ENCODE measurements at regions not wholly inside any gene's neighbourhood (a gene's known extent, or its start where the extent isn't known, plus 50 kb on each side); places are given as distances from the start of the nearest gene placed in this dataset.
A peak's percentile ranks its signal among the peaks of the same experiment; 100 is the strongest.

DNA sequence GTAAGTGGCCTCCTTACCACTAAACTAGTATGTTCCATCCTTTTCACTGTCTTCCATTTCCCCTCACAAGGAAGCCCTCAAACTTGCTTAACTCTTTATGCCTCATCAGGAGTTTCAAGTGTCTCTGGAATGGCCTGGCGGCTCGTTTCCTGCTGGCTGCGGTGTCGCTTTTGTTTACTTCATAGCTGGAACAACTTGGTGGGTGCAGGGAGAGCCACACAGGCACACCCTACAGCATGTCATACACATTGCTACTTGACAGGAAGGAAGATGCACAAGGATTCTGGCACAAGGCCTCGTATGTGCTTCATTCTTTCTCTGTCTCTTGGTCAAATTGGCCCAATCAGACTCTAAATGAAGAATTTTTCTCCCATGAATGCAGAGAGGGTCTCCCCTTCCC, 488.3 kb downstream of the FOXO1 start:
- H3K27ac ChIP-seq: no peak overlapping the region
- DNase-seq (ENCODE audit: low read depth, low spot score): no peak

DNA sequence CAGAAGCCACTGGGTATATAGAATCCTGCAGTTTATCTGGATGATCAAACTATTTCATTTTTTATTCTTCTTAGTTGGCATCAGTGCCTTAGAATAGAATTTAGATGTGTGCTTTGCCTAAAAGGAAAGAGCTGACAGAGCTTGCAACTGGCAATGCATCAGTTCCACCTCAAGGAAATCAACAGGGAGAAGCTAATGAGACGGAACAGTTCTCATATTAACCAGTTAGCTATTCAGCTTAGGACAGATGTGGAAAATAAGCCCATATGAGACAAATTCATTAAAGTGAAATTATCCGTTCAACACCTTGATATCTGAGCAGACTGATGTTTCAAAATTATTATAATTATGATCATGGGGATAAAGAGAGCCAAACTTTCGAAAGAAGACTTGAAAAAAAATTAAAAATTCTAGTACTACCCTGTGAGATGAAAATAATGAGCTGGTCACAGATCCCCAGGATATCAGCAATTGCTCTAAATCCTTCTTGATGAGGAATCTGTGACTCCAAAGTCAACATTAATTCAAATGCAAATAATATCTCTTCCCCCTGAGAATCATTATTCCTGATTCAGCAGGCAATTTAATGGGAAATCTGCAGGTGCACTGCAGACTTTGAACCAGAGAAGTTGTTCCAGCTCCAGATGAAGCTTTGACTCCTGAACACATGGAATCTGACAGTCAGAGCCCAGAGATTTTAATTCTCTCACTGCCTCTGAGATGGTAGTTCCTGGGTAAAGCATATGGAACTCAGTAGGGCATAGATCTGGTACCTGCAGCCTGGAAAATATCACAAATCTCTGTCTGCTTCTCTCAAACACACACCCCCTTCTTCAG, 486.8 kb downstream of the FOXO1 start:
- H3K27ac ChIP-seq: no peak overlapping the region
- no peak for DNase-seq (ENCODE audit: low read depth, low spot score)

DNA sequence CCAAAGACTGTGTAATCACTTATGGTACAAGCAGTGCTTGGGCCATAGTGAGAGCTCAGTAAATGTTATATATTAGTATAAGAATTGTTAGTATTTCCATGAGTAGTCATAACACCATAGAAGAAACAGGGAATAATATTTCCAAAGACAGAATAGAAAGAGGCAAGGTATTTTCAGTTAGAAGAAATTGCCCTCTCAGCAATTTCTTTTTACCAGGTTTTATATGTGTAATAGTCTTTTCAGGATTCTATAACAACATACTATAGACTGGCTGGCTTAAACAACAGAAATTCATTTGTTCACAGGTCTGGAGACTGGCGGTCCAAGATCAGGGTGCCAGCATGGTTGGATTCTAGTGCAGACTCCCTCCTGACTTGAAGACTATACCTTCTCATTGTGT, 485.7 kb downstream of the FOXO1 start:
- DNase-seq (ENCODE audit: low read depth, low spot score): no peak
- no peak overlapping the region for H3K27ac ChIP-seq

DNA sequence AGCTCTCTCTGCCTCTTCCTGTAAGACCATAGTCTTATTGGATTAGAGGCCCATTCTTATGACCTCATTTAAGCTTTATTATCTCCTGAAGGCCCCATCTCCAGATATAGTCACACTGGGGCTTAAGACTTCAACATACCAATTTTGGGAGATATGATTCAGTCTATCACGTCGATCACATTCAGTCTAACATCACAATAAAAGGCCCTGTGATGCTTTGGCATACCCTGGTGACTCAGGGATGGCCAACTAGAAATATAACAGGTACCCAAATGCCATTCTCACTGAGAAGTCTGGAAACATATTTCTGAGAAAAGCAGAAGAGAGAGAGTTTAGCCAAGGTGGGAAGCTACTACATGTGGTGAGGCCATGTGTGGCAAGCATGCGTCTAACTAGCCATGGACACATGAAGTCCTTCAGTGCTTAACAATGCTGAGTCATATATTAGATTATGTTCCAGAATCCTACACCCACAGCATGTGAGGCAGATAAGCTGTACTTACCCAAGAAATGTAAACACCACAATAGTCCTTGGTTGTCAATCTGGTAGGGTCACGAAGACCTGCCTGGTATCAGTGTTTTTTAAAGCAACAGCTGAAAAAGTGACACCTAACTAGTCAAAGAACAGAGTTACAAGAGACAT, 485.1 kb downstream of the FOXO1 start:
- no peak overlapping the region for H3K27ac ChIP-seq
- no peak for DNase-seq (ENCODE audit: low read depth, low spot score)

DNA sequence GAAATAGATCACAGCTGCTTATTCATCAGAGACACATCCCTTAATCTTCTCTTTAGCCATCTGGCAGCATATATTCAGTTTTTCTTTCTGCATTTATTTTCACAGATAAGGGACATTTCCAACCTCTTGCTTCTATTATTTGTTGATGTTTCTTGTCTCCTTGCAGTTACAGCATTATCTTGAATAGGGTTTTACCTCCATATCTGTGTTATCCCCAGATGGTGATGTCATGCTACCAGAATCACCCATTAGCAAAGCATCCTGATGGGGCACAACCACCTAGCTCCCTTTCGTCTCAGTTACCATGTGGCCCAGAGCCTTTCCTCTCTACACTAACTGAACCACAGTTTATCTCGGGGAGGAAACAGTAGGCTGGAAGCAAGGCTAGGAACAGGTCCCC, 483.9 kb downstream of the FOXO1 start:
- H3K27ac ChIP-seq: no peak overlapping the region
- DNase-seq (ENCODE audit: low read depth, low spot score): no peak

DNA sequence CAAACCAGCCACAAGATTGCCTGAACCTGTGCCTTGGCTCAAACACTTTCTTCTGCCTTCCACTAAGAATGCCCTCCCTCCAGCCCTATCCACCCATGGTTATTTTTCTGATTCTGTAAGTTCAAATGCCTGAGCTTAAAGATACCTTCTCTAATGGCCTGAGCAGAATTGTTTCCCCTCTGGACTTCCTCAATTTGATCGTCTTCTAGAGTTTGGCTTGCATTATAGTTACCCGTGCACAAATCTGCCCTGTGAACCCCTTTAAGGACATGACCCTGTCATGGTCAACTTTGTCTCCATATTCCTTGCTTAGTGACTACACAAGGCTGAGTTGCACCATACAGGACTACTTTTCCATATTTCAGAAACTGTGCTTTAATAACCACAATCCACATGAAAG, 481.0 kb downstream of the FOXO1 start:
- DNase-seq (ENCODE audit: low read depth, low spot score): no peak
- H3K27ac ChIP-seq: no peak overlapping the region

DNA sequence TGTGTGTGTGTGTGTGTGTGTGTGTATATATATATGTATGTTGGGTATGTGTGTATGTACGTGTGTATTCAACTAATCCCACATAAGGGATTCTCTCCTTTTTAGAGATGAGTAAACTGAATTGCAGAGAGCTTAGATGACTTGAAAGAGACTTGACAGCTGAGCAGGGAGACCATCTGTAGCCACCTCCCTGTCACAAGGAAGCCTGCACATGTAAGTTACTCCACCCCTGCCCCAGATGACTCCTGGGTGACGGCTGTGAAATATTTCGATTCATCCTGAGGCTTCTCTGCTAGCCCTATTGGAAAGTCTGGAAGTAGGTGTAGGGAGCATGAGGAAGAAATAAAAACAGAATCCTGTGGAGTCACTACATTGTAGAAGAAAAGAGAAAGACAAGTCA, 480.4 kb downstream of the FOXO1 start:
- DNase-seq (ENCODE audit: low read depth, low spot score): no peak
- H3K27ac ChIP-seq: no peak overlapping the region

DNA sequence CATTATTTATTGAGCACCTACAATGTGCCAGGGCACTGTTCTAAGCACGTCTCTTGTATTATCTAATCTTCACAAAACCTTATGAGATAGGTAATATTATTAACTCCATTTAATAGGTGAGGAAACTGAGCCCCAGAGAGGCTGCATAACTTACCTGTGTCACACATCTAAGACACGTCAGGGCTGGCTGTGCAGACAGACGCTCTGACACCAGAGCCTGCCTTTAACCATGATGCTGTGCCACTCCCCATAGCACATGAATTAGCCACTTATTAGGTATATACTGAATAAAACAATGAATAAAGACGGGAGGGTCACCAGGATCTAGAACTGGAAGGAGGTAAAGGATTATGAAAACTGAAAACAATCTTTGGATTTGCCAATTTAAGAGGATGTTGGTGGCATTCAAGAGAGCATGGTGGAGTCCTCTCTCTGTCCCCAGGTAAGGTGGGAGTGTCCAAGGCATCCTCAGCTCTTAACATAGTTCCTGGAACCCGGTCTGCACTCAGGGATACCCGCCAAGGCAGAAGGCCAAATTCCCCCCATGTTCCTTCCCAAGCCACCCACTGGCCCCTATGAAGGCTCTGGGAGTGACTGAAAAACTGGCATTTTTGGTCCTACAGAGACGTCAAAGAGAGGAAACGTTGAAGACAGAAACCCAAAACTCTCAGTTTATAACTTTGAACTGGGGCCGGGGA, 479.7 kb downstream of the FOXO1 start:
- H3K27ac ChIP-seq: no peak overlapping the region
- DNase-seq (ENCODE audit: low read depth, low spot score): no peak

DNA sequence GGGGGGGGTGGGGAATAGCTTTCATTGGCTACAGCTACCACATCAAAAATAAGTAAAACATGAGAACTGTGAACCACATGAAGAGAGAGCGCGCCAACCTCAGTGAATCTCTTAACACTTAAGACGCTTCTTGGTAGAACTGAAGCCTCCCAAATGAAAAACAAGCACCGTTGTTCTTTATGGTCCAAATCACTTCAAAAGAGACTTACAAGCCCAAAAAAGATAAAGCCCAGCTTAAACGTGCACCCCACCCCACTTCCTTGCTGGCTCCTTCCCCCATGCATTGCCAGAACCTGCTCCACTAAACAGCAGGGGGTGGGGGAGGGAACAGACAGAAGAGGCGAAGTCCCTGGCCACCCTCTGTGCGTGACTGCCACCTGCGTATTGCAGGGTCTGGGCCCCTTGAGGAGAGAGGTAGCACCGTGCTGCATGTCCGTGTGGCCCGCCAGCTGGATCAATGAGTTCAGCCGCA, 479.1 kb downstream of the FOXO1 start:
- DNase-seq (ENCODE audit: low read depth, low spot score): no peak
- no peak overlapping the region for H3K27ac ChIP-seq

DNA sequence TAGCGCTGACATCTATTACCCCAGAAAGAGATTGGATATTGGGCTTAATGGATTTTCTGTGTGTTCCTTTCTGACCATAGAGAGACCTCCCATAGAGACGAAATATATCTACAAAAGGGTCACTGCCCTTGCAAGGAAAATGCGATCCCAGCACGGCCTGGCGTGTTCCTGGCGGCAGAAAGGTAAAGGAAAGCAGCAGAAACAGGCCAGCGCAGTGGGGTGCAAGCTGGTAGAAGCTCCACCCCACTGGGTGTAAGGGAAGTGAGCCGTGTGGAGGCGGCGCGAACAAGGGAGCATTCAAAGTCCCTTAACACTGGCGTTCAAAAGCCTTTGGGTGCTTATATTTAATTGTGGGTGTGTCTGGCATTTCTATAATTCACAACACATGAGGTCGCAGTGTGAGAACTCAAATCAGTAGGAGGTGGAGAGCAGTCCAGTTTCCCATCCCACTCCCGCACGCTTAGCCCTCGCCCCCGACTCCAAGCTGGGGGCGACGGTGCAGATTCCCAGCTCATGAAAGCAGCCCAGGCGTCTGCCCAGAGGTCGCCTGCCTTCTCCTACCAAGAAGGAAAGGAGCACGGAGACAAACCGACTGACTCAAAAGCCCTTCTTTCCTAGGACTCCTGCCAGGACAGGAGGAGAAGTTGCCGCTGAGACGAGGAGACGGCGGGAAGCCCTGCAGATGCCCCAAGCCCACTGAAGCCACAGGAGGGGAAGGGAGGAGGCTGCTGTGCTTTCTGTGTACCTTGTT, 478.4 kb downstream of the FOXO1 start:
- no peak for DNase-seq (ENCODE audit: low read depth, low spot score)
- H3K27ac ChIP-seq: no peak overlapping the region

DNA sequence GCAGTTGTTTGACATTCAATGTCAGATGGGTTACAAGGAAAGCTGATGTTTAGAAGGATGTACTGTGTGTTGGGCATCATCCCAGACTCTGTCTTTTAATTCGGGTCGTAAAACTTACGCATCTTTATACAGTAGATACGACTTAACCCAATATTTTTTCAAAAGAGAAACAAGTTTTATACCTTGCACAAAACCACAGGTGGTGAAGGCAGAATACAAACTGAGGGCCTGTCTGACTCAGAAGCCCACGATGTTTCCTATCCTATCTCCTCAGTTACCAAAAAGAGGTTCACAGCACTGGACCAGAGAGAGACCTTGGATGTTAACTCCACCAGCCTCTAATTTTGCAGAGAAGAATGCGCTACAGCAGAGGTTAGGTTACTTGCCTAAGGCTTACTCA, 477.0 kb downstream of the FOXO1 start:
- no peak overlapping the region for H3K27ac ChIP-seq
- DNase-seq (ENCODE audit: low read depth, low spot score): no peak

DNA sequence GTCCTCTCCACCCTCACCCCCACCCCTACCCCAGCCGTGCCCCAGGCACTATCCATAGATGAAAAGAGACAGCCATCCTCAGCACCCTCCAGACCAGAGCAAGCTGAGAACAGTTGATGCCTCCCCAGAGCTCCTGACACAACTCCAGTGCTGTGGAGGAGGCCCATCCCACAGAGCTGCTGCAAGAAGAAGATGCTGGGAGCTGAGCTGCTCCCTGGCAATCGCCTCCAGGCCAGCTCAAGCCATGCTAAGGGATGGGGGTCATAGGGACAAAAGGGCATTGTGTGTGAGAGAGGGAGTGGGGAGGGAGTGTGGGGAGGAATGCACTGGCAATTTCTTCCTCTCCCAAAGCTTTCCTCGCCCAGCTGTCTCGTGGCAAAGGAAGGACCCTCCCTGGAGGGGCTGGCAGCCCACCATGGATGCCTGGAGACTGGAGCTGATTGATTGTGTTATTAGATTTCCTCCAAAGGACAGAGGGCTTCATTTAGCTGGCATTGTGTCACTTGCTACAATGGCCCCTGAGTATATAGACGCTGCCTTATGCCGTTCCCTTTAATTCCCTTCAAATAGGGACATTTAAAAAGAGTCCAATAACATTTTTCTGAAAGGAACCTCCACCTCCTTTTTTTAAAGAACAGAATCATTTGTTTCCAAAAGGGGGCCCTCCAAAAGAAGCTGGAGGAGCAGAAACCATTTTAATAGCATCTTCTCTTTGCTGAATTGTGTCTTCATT, 476.4 kb downstream of the FOXO1 start:
- peak overlapping the region; percentile 43 for H3K27ac ChIP-seq
- no peak for DNase-seq (ENCODE audit: low read depth, low spot score)

DNA sequence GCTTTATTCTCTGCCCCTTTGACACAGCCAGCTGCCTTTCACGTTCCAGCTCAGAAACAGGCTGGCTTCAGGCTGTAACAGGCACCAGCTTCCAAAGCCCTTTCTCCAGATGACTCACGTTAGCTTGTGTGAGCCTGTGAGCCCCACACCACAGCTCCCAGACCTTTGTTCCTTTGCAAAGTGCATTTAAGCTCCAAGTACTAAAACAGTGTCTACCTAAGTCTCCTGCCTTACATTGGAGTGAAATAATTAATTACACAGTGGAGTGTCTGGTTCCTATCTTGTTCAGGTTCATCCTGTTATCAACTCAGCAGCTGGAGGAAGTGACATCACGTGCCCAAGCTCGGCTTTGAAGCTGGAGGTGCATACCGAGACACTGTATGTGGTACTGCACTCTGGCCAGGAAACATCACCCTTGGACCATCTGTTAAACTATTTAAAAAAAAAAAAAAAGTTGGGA, 475.8 kb downstream of the FOXO1 start:
- peak overlapping the region; percentile 43 for H3K27ac ChIP-seq
- DNase-seq (ENCODE audit: low read depth, low spot score): peak; percentile 78

DNA sequence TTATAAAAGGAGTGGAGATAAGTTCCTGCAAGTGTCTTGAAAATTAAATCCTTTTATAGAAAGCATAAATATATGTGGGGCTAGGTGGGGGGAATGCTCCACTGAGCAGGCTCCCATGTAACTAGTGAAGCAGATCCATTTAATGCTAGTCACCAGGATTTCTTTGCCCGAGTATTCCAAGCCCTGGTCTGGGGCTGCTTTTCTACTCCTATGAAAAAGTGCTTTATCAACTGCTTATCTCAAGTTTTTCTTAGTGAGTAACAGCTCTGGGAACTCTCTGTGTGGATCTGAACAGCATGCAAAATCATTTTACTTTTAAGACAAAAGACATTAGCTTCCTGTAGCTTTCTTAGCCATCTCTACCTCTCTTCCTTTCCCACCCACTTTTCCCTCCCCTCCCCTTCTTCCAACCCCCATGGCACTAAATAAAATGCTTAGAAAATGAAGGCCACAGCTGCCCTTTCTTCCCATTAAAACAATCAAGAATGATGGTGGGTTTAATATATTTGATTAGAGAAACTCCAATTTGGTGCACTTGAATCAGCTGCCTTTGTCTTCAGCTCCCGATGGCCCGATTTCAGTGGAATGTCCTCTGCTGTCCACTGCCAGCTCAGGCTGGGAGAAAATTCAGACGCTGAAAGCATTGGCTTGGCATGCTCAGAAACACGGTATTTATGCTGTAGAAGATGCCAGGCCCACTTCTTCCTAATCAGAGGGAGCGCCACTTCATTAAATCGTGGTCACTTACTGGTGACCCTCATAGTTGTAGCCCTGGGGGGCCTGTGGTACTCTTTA, 475.1 kb downstream of the FOXO1 start:
- H3K27ac ChIP-seq: peak overlapping the region; percentile 43
- no peak for DNase-seq (ENCODE audit: low read depth, low spot score)

DNA sequence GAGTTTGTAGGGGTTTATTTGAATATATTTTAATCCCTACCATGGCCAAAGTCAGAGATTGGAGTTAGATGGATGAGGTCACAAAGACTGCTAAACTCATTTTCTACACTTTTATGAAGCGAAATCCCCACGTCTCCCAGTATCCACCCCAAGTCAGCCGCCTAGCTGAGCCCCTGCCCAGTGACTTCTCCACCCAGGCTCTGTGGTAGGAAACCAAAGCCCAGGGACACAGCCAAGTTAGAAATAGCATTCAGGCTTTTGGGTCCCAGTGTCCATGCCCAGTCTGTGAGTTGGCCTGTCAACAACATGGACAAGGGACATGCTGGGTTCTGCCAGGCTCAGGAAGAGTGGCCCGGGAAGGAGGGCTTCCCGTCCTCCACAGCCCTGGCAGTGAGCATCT, 474.0 kb downstream of the FOXO1 start:
- H3K27ac ChIP-seq: no peak overlapping the region
- no peak for DNase-seq (ENCODE audit: low read depth, low spot score)

DNA sequence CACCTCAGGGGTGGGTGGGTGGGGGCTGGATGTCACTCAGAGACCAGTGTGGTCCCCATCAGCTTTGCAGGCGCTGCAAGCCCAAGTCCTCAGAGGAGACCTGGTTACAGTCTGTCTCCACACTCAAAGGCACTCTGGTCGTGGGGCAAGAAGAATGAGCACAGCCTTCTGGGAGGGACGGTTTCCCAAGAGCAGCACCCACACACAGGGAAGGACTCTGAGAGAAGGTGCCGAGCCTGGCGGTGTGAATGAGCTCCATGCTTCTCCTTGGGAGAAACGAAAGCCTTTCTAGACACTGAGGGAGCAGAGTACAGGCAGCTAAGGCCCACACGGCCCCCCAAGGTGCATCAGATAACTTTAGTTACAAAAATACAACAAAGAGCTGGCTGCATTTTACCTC, 473.6 kb downstream of the FOXO1 start:
- DNase-seq (ENCODE audit: low read depth, low spot score): no peak
- no peak overlapping the region for H3K27ac ChIP-seq

DNA sequence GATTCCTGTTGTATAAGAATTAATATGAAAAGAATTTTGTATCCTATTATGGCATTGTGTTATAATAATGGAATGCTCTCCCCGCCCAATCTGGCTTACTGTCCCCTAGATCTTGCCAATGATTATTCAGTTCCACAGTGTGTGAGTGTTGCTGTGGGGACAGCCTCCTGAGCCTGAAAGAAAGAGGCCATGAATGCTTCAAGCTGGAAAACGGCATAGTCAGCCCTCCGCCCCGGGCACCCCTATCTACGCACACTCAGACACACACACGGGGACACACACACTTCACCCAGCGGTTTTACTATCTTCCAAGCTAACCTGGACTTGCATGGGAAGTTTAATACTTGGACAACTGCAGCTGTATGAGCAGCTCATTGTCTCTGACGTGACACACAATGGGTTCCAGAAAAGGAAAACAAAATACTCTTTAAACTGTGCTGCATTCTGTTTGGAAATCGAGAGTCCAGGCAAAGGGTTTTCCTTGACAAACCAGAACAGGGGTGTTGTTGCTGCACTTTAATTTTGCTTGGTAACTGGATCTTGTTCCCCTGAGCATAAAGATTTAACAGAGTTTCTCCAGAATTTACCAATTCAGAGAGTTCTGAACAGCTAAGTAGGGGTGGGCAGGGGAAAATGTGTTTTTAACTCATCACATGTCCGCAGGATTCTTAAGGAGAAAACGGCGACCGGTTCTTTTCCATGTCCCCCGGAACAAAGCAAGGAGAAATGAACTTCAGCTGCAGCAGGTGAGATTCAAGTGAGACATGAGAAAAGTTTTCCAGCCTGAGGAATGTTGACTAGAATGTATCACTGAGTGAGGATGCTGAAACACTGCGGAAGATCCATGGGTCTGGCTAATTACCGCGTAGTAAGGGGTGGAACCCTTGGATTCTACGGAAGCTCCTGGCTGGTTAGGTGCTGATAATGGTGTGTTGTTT, 472.9 kb downstream of the FOXO1 start:
- H3K27ac ChIP-seq: no peak overlapping the region
- no peak for DNase-seq (ENCODE audit: low read depth, low spot score)

DNA sequence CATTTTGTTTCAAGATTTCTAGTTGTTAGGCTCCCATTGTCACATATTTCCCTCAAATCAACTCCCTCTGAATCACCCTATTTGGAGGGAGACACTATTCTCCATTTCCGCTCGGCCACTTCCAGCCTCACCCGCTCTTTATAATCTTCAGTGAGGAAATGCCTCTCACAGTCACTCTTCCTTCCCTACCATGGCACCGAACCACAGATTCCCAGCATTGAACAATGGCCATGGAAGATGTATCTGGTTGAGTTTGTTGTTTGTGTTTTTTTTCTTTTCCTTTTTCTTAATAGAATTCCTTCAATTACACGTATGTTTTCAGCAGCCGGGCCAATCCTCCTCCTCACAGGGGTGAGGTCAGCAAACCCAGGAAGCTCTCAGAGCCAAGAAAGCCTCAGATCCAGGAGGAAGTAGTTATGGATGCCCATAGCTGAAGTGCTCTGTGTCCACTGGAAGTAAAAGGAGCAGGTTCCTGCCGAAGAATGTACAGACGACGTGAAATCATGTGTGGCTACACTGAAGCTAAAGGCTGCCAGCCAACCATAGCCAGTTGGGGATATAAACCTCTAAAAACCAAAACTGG, 472.1 kb downstream of the FOXO1 start:
- H3K27ac ChIP-seq: no peak overlapping the region
- DNase-seq (ENCODE audit: low read depth, low spot score): no peak
